Vagina (tissue), 2 donors: ENCODE measurements at regions not wholly inside any gene's neighbourhood (a gene's known extent, or its start where the extent isn't known, plus 50 kb on each side); places are given as distances from the start of the nearest gene placed in this dataset.
"Not testable (repeated sequence)": the region's sequence is repeated elsewhere in the genome, so short reads cannot be mapped to it uniquely, and the experiment has no call there.

Experiments
- DNase-seq, 2 donors: peaks; one replicate each; pipeline ENCODE4 v3.0.0-alpha.2; 2017; ENCODE audit errors: extremely low spot score in 2 of 2
- H3K27ac ChIP-seq: fragments of 200-600 bp; sonication (generic); one replicate; pipeline ENCODE4 v1.5.1; 2019
- H3K27me3 ChIP-seq: fragments of 200-600 bp; sonication (generic); one replicate; pipeline ENCODE4 v1.5.1; 2019
- H3K36me3 ChIP-seq, 2 donors: fragments of 200-600 bp; sonication (generic); one replicate each; pipeline ENCODE4 v1.5.1; 2017 to 2019
- H3K4me1 ChIP-seq: fragments of 200-600 bp; sonication (generic); one replicate; pipeline ENCODE4 v1.5.1; 2019
- H3K4me3 ChIP-seq, 2 donors: fragments of 200-600 bp; sonication (generic); 1 replicate in 1 of 2; 2 replicates in 1 of 2; pipeline ENCODE4 v1.5.1; 2016 to 2019
- H3K9me3 ChIP-seq: fragments of 200-600 bp; sonication (generic); one replicate; pipeline ENCODE4 v1.5.1; 2019
- CTCF ChIP-seq, 3 experiments: fragments of 450-650 bp in 2 of 3; fragments of 200-600 bp in 1 of 3; sonication (generic) in 1 of 3; IDR thresholded peaks; one replicate each; pipeline ENCODE4 v1.5.1; 2017 to 2019; ENCODE audit warnings: antibody characterized with exemption in 3 of 3, mild to moderate bottlenecking in 2 of 3, moderate library complexity in 2 of 3
- POLR2A ChIP-seq, 2 donors: fragments of 450-650 bp; IDR thresholded peaks; one replicate each; pipeline ENCODE4 v1.6.1; 2017; ENCODE audit warnings: antibody characterized with exemption in 2 of 2, mild to moderate bottlenecking in 2 of 2, moderate library complexity in 2 of 2
- POLR2AphosphoS5 ChIP-seq, 2 donors: sonication (generic); formaldehyde crosslinking; IDR thresholded peaks; one replicate each; pipeline ENCODE4 v1.9.0; 2017; ENCODE audit warnings: antibody characterized with exemption in 2 of 2, mild to moderate bottlenecking in 2 of 2, low read depth in 1 of 2; ENCODE audit not compliant: insufficient read depth in 1 of 2
- intact Hi-C: fragments of 100-400 bp; cut with DNase I; formaldehyde crosslinking; loops from one replicate; pipeline ENCODE4 v1.15.1; 2023

GRCh38 chr12:33759279-33759678, 263.0 kb upstream of the ALG10 start:
- Histone ChIP-seq H3K27me3 (no peaks in the 10 kb centered on the region), H3K36me3 (no peaks in the 10 kb centered on the region), H3K27ac (no peak overlapping the region), H3K4me3 (no peak overlapping the region), H3K9me3 (no peaks in the 10 kb centered on the region), H3K4me1 (no peaks in the 10 kb centered on the region)
- TF ChIP-seq POLR2AphosphoS5 (IDR thresholded peaks at IDR 0.05; ENCODE audit: insufficient read depth in 1 of 2, low read depth in 1 of 2) (no peak), CTCF (IDR thresholded peaks at IDR 0.05) (no peak), POLR2A (IDR thresholded peaks at IDR 0.05) (no peak)
- intact Hi-C loops, result loop anchor here (2.0 kb wide), 1 partner anchor 16 kb away; no protein-coding TSS in a partner anchor
- no peak for DNase-seq

- no peaks in the 10 kb centered on the region for H3K9me3 ChIP-seq
- no peaks in the 10 kb centered on the region for H3K36me3 ChIP-seq
Observed at GRCh38 chr12:33763331-33763730, 259.0 kb upstream of the ALG10 start.

GRCh38 chr12:33770652-33771051, 251.6 kb upstream of the ALG10 start:
- H3K9me3 ChIP-seq, result no peaks in the 10 kb centered on the region
- no peak for DNase-seq

More at GRCh38 chr12:33763331-33763730, 259.0 kb upstream of the ALG10 start:
- H3K4me1 ChIP-seq, result no peaks in the 10 kb centered on the region
- intact Hi-C loops, result no loop called here
- DNase-seq, result no peak
- no peak overlapping the region for H3K4me3 ChIP-seq
- H3K27ac ChIP-seq, result no peak overlapping the region
- TF ChIP-seq POLR2AphosphoS5 (IDR thresholded peaks at IDR 0.05; ENCODE audit: insufficient read depth in 1 of 2, low read depth in 1 of 2) (no peak), POLR2A (IDR thresholded peaks at IDR 0.05) (no peak), CTCF (IDR thresholded peaks at IDR 0.05) (no peak)
- no peaks in the 10 kb centered on the region for H3K27me3 ChIP-seq

GRCh38 chr12:33771889-33772288, 250.4 kb upstream of the ALG10 start:
- Histone ChIP-seq H3K4me1 (no peaks in the 10 kb centered on the region), H3K27ac (no peak overlapping the region), H3K27me3 (no peaks in the 10 kb centered on the region), H3K9me3 (no peaks in the 10 kb centered on the region), H3K4me3 (no peak overlapping the region), H3K36me3 (no peaks in the 10 kb centered on the region)
- DNase-seq, result no peak
- intact Hi-C loops, result no loop called here
- no peak for TF ChIP-seq POLR2AphosphoS5 (IDR thresholded peaks at IDR 0.05; ENCODE audit: insufficient read depth in 1 of 2, low read depth in 1 of 2)

More at GRCh38 chr12:33770652-33771051, 251.6 kb upstream of the ALG10 start:
- Histone ChIP-seq H3K27ac (no peak overlapping the region), H3K36me3 (no peaks in the 10 kb centered on the region), H3K4me1 (no peaks in the 10 kb centered on the region), H3K27me3 (no peaks in the 10 kb centered on the region), H3K4me3 (no peak overlapping the region)
- intact Hi-C loops, result no loop called here
- no peak for TF ChIP-seq POLR2A (IDR thresholded peaks at IDR 0.05)
- TF ChIP-seq CTCF (IDR thresholded peaks at IDR 0.05), result no peak
- no peak for TF ChIP-seq POLR2AphosphoS5 (IDR thresholded peaks at IDR 0.05; ENCODE audit: insufficient read depth in 1 of 2, low read depth in 1 of 2)

GRCh38 chr12:33773091-33773490, 249.2 kb upstream of the ALG10 start:
- H3K4me3 ChIP-seq, H3K27me3 ChIP-seq, H3K4me1 ChIP-seq, intact Hi-C loops, H3K36me3 ChIP-seq, DNase-seq, H3K9me3 ChIP-seq, H3K27ac ChIP-seq: not testable (repeated sequence)

- DNase-seq, result no peak
- no peaks in the 10 kb centered on the region for H3K4me1 ChIP-seq
- H3K9me3 ChIP-seq, result no peaks in the 10 kb centered on the region
- no peak overlapping the region for H3K27ac ChIP-seq
- H3K36me3 ChIP-seq, result no peaks in the 10 kb centered on the region
- TF ChIP-seq CTCF (IDR thresholded peaks at IDR 0.05) (no peak), POLR2AphosphoS5 (IDR thresholded peaks at IDR 0.05; ENCODE audit: insufficient read depth in 1 of 2, low read depth in 1 of 2) (no peak), POLR2A (IDR thresholded peaks at IDR 0.05) (no peak)
- no peak overlapping the region for H3K4me3 ChIP-seq
- H3K27me3 ChIP-seq, result no peaks in the 10 kb centered on the region
- intact Hi-C loops, result no loop called here
Observed at GRCh38 chr12:33786532-33786931, 235.8 kb upstream of the ALG10 start.
